ENCODE measurements at regions not wholly inside any gene's neighbourhood (a gene's known extent, or its start where the extent isn't known, plus 50 kb on each side); places are given as distances from the start of the nearest gene placed in this dataset.

DNA sequence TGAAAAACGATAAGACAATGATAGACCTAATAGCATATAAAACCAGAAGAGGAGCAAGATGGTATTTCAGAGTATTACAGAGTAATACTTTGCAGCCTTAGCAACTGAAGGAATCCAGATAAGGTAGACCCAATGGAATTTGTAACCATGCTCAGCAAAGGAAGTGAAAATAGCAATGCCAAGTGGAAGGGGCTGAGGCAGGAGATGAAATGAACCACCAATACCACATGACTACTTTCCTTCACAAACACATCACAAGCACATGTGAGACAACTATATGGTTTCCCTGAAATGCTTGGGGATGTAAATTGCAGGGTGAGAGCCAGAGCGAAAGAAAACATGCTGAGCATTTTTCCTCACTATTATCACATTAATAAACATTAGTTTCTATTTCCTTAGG is 79.8 kb upstream of the MELK start:
- TF ChIP-seq ETV6 (conservative IDR thresholded peaks at IDR 0.05 in 1 of 2, IDR thresholded peaks at IDR 0.05 in 1 of 2; ENCODE audit: borderline replicate concordance in 1 of 2, low read depth in 1 of 2): no peak
- no peak for TF ChIP-seq CTCF (IDR thresholded peaks at IDR 0.05 in 2 of 3, conservative IDR thresholded peaks at IDR 0.05 in 1 of 3; ENCODE audit: control insufficient read depth in 2 of 3, extremely low read depth in 1 of 3, insufficient read depth in 1 of 3, low read depth in 3 of 3, low read length in 3 of 3)
- TF ChIP-seq ZBTB4 (CRISPR knock-in tag; IDR thresholded peaks at IDR 0.05): no peak
- TF ChIP-seq CBX5 (IDR thresholded peaks at IDR 0.05; ENCODE audit: low read depth): no peak
- TF ChIP-seq CHD1 (IDR thresholded peaks at IDR 0.05; ENCODE audit: low read depth, low read length): no peak
- TF ChIP-seq, protein P1, sequence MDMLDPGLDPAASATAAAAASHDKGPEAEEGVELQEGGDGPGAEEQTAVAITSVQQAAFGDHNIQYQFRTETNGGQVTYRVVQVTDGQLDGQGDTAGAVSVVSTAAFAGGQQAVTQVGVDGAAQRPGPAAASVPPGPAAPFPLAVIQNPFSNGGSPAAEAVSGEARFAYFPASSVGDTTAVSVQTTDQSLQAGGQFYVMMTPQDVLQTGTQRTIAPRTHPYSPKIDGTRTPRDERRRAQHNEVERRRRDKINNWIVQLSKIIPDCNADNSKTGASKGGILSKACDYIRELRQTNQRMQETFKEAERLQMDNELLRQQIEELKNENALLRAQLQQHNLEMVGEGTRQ (IDR thresholded peaks at IDR 0.05; ENCODE audit: borderline replicate concordance, low read depth, low read length): no peak
- no peak for TF ChIP-seq ASH2L (IDR thresholded peaks at IDR 0.05; ENCODE audit: borderline replicate concordance, low read depth)
- no peak for TF ChIP-seq POLR2A (IDR thresholded peaks at IDR 0.05; ENCODE audit: low read depth, low read length)
- TF ChIP-seq GABPA (IDR thresholded peaks at IDR 0.05; ENCODE audit: low read depth): no peak
- no peak for TF ChIP-seq MEF2A (IDR thresholded peaks at IDR 0.05; ENCODE audit: insufficient read depth, low read depth, low read length)
- TF ChIP-seq, protein P2, sequence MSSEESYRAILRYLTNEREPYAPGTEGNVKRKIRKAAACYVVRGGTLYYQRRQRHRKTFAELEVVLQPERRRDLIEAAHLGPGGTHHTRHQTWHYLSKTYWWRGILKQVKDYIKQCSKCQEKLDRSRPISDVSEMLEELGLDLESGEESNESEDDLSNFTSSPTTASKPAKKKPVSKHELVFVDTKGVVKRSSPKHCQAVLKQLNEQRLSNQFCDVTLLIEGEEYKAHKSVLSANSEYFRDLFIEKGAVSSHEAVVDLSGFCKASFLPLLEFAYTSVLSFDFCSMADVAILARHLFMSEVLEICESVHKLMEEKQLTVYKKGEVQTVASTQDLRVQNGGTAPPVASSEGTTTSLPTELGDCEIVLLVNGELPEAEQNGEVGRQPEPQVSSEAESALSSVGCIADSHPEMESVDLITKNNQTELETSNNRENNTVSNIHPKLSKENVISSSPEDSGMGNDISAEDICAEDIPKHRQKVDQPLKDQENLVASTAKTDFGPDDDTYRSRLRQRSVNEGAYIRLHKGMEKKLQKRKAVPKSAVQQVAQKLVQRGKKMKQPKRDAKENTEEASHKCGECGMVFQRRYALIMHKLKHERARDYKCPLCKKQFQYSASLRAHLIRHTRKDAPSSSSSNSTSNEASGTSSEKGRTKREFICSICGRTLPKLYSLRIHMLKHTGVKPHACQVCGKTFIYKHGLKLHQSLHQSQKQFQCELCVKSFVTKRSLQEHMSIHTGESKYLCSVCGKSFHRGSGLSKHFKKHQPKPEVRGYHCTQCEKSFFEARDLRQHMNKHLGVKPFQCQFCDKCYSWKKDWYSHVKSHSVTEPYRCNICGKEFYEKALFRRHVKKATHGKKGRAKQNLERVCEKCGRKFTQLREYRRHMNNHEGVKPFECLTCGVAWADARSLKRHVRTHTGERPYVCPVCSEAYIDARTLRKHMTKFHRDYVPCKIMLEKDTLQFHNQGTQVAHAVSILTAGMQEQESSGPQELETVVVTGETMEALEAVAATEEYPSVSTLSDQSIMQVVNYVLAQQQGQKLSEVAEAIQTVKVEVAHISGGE (CRISPR knock-in tag; IDR thresholded peaks at IDR 0.05): no peak
